ENCODE measurements at regions not wholly inside any gene's neighbourhood (a gene's known extent, or its start where the extent isn't known, plus 50 kb on each side); places are given as distances from the start of the nearest gene placed in this dataset.

- DNase-seq (ENCODE audit: low spot score in 2 of 2) (no peak), ATAC-seq (no peak)
- Mint-ChIP-seq H3K4me3 (no peak overlapping the region), H3K27ac (no peak overlapping the region), H3K36me3 (no peaks in the 10 kb centered on the region), H3K4me1 (no peaks in the 10 kb centered on the region), H3K9me3 (peaks cover 6% of the 10 kb centered on the region)
Measured at GRCh38 chr15:96716478-96716877, 386.0 kb downstream of the NR2F2 start.

DNA sequence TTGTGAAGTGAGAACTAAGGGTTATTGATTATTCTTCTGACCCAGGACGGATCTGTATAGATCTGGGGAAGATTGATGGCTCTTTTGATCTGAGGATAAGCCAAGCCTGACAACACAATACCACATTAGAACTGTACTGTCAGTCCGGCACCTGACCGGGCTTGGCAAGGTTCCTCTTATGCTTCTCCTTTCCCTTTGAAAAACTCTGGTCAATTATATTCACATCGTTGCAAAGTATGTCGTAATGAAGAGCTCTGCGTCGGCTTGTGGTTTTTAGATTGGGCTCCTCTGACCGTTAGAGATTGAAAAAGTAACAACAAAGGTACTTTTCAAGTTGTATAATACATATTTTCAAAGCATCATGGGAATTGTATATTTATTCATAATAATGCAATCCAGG, 389.8 kb downstream of the NR2F2 start:
- peaks cover 11% of the 10 kb centered on the region for H3K9me3 Mint-ChIP-seq
- H3K27ac Mint-ChIP-seq, result no peak overlapping the region
- ATAC-seq (no peak), DNase-seq (ENCODE audit: low spot score in 2 of 2) (no peak)
- no peak overlapping the region for H3K4me3 Mint-ChIP-seq
- no peaks in the 10 kb centered on the region for H3K4me1 Mint-ChIP-seq
- H3K36me3 Mint-ChIP-seq, result no peaks in the 10 kb centered on the region

DNA sequence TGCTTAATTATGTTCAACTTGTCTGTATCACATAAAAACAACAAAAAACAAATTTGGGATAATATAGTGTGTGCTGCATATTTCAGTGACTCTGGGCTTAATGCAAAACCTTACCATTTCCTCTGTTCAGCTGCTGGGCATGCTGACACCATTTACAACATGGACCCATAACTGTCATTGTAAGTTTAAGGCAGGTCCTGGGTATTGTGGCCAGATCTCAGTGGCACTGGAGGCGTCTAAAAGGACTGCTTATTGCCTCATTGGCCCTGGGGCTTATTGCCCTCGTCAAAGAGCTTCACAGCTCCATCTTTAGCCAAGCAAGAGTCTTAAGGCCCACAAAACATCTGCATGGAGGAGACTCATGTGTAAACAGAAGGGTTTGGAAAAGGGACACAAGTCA, 390.2 kb downstream of the NR2F2 start:
- DNase-seq (ENCODE audit: low spot score in 2 of 2) (no peak), ATAC-seq (no peak)
- Mint-ChIP-seq H3K9me3 (peaks cover 11% of the 10 kb centered on the region), H3K4me1 (no peaks in the 10 kb centered on the region), H3K4me3 (no peak overlapping the region), H3K27ac (no peak overlapping the region), H3K36me3 (no peaks in the 10 kb centered on the region)

DNA sequence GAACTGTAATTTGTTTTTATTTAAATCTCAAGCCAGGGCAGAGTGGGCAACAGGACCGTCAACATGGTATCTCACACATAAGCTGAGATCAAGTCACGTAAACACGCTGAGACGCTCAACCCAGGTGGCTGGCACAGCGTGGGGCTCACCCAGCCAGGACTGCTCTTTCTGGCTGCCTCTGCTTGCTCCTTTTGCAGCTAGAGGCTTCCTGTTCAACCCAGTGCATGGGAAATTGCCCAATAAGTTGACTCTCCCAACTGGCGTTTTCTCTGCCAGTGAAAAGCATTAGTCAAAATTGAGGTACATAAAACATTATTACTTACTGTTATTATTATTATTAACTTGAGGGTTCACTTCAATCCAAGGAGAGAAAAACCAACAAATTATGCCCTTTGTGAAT, 398.1 kb downstream of the NR2F2 start:
- no peak for ATAC-seq
- no peaks in the 10 kb centered on the region for H3K4me1 Mint-ChIP-seq
- H3K4me3 Mint-ChIP-seq, result no peak overlapping the region
- H3K36me3 Mint-ChIP-seq, result no peaks in the 10 kb centered on the region
- no peak for DNase-seq (ENCODE audit: low spot score in 2 of 2)
- H3K9me3 Mint-ChIP-seq, result peaks cover 7% of the 10 kb centered on the region
- H3K27ac Mint-ChIP-seq, result no peak overlapping the region

DNA sequence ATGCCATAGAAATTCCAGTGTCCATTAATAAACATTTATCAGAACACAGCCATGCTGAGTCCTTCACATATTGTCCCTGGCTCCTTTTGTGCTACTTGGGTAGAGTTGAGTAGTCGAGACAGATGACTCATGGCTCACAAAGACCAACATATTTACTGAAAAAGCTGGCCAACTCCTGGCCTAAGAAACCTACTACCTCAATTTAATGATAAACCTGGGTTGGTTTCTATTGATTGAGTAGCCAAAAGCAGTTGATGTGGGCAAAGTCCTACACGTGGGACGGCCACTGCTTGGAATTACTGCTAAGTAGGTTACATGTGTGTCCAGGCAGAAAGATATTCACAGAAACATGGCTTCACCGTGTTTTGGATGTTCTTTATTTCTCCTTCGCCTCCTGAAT, 402.2 kb downstream of the NR2F2 start:
- ATAC-seq, result no peak
- Mint-ChIP-seq H3K4me3 (no peak overlapping the region), H3K36me3 (no peaks in the 10 kb centered on the region), H3K27ac (no peak overlapping the region), H3K9me3 (peaks cover 9% of the 10 kb centered on the region), H3K4me1 (no peaks in the 10 kb centered on the region)
- no peak for DNase-seq (ENCODE audit: low spot score in 2 of 2)

GRCh38 chr15:96733721-96734120, 403.2 kb downstream of the NR2F2 start:
- Mint-ChIP-seq H3K4me3 (no peak overlapping the region), H3K4me1 (no peaks in the 10 kb centered on the region), H3K9me3 (peaks cover 12% of the 10 kb centered on the region), H3K36me3 (no peaks in the 10 kb centered on the region), H3K27ac (no peak overlapping the region)
- no peak for ATAC-seq
- DNase-seq (ENCODE audit: low spot score in 2 of 2), result no peak

GRCh38 chr15:96735632-96736240, 405.2 kb downstream of the NR2F2 start:
- no peak overlapping the region for H3K27ac Mint-ChIP-seq
- no peak for DNase-seq (ENCODE audit: low spot score in 2 of 2)
- no peak overlapping the region for H3K4me3 Mint-ChIP-seq
- no peaks in the 10 kb centered on the region for H3K4me1 Mint-ChIP-seq
- H3K9me3 Mint-ChIP-seq, result peaks cover 12% of the 10 kb centered on the region
- ATAC-seq, result no peak
- H3K36me3 Mint-ChIP-seq, result no peaks in the 10 kb centered on the region

DNA sequence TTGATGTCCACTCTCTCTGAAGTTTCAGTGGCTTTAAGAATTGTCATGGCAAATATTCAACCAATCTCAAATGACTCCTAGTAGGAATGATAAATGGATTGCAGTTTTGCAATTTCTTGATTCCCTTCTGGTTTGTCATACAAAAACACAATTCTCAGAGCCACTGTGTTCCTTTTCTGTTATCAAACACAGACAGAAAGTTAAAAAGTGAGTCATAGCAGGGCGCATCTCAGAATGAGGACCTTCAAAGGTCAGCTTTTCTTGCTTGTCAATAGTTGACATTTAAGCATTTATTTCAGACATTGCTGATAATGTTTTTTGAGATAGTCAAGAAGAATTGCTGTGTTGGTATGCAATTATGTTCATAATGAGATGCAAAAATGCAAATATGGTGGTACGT, 405.9 kb downstream of the NR2F2 start:
- Mint-ChIP-seq H3K4me3 (no peak overlapping the region), H3K4me1 (no peaks in the 10 kb centered on the region), H3K9me3 (peaks cover 9% of the 10 kb centered on the region), H3K27ac (no peak overlapping the region), H3K36me3 (no peaks in the 10 kb centered on the region)
- ATAC-seq (no peak), DNase-seq (ENCODE audit: low spot score in 2 of 2) (no peak)

DNA sequence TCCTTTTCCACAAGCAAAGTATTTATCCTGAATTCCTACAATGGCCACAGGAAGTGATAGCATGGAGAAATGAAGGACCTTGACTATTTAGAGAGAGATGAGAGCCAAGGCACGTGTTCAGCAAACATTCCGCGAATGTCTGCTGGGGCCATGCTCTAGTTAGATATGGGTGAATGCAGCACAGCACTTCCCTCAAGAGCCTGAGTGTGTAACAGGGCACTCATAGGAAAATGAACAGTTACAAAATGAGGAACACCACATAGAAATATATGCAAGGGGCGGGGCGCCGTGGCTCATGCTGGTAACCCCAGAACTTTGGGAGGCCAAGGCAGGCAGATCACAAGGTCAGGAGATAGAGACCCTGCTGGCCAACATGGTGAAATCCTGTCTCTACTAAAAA, 406.9 kb downstream of the NR2F2 start:
- no peaks in the 10 kb centered on the region for H3K4me1 Mint-ChIP-seq
- no peak overlapping the region for H3K4me3 Mint-ChIP-seq
- no peak for DNase-seq (ENCODE audit: low spot score in 2 of 2)
- H3K36me3 Mint-ChIP-seq, result no peaks in the 10 kb centered on the region
- H3K9me3 Mint-ChIP-seq, result peaks cover 7% of the 10 kb centered on the region
- H3K27ac Mint-ChIP-seq, result no peak overlapping the region
- ATAC-seq, result no peak

DNA sequence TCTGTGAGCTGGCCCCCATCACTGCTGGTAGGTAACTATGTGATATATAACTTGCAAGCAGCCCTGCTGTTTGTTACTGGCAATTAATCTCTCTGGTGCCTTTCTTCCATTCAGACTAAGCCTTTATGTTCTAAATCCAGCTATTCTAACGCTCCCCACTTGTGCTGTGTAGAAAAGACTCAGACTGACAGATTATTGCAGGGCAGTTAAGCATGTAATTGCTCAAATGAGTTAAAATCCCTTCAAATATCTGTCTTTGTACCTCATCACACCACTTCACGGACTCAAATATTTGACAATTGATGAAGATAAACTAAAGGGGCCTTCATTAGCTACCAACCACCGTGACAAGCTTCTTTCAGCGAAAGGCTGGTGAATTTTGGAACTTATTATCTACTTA, 416.2 kb downstream of the NR2F2 start:
- no peak for ATAC-seq
- Mint-ChIP-seq H3K4me1 (no peaks in the 10 kb centered on the region), H3K36me3 (no peaks in the 10 kb centered on the region), H3K4me3 (no peak overlapping the region), H3K9me3 (peaks cover 11% of the 10 kb centered on the region), H3K27ac (no peak overlapping the region)
- no peak for DNase-seq (ENCODE audit: low spot score in 2 of 2)

DNA sequence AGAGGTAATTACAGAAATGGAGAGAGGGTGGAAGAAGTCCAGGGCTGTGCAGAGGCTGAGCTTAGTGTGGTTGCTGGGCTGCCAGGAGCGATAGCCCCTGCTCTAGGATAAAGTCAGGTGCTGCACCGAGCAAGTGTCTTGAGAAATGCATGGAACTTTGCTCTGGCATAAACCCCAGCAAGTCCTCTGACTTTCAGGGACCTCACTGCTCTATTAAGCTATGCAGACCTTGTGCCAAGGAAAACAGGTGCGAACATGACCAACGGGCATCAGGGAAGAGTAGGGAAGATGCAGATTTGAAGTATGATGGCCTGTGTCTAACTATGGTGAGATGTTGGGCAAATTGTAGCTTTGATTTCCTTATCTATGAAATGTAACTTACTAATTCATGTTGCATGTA, 416.8 kb downstream of the NR2F2 start:
- ATAC-seq (no peak), DNase-seq (ENCODE audit: low spot score in 2 of 2) (no peak)
- Mint-ChIP-seq H3K27ac (no peak overlapping the region), H3K4me1 (no peaks in the 10 kb centered on the region), H3K36me3 (no peaks in the 10 kb centered on the region), H3K9me3 (peaks cover 11% of the 10 kb centered on the region), H3K4me3 (no peak overlapping the region)

DNA sequence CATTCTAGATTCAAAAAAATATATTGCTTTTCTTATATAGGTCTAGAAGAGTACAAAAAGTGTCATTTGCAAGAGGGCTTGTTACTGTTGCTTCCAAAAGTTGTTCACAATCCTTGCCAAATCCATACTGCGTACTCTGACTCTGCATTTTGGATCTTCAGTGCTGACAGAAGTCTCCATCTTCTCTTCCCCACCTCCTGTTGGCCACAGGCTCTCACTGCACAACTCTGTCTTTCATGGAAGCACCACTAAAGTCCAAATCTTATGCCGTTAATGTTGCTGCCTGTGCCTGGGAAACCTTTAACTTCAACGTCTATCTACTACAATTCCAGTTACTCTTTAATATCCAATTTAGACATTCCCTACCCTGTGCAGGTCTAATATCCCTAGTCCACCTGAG, 419.9 kb downstream of the NR2F2 start:
- H3K4me3 Mint-ChIP-seq, result no peak overlapping the region
- H3K4me1 Mint-ChIP-seq, result no peaks in the 10 kb centered on the region
- no peaks in the 10 kb centered on the region for H3K36me3 Mint-ChIP-seq
- no peak overlapping the region for H3K27ac Mint-ChIP-seq
- peaks cover 11% of the 10 kb centered on the region for H3K9me3 Mint-ChIP-seq
- DNase-seq (ENCODE audit: low spot score in 2 of 2) (no peak), ATAC-seq (no peak)

GRCh38 chr15:96756146-96756545, 425.6 kb downstream of the NR2F2 start:
- Mint-ChIP-seq H3K4me3 (no peak overlapping the region), H3K27ac (no peak overlapping the region), H3K4me1 (no peaks in the 10 kb centered on the region), H3K36me3 (no peaks in the 10 kb centered on the region), H3K9me3 (peaks cover 8% of the 10 kb centered on the region)
- ATAC-seq, result no peak
- no peak for DNase-seq (ENCODE audit: low spot score in 2 of 2)

- DNase-seq (ENCODE audit: low spot score in 2 of 2) (no peak), ATAC-seq (no peak)
- Mint-ChIP-seq H3K36me3 (no peaks in the 10 kb centered on the region), H3K4me3 (no peak overlapping the region), H3K9me3 (peaks cover 8% of the 10 kb centered on the region), H3K4me1 (no peaks in the 10 kb centered on the region), H3K27ac (no peak overlapping the region)
Measured at GRCh38 chr15:96756656-96757055, 426.2 kb downstream of the NR2F2 start.

DNA sequence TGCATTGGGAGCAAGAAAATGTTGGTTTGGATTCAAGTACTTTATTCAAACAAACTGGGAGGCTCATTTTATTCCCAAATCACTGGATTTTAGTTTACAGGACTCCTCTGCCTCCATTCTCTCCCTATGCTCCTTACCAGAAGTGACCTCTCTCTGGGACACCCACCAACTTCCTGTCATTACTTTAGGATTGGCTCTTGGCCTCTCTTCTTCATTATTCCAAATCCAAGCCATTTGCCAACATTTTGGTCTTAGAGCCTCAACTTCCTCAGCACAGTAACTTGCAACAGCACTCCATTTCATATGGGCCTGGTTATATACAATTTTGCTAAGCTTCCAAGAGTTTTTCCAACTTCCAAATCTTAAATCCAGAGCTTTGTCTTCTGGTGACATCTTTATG, 432.1 kb downstream of the NR2F2 start:
- no peaks in the 10 kb centered on the region for H3K4me1 Mint-ChIP-seq
- ATAC-seq (no peak), DNase-seq (ENCODE audit: low spot score in 2 of 2) (no peak)
- H3K36me3 Mint-ChIP-seq, result no peaks in the 10 kb centered on the region
- H3K4me3 Mint-ChIP-seq, result no peak overlapping the region
- no peak overlapping the region for H3K27ac Mint-ChIP-seq
- H3K9me3 Mint-ChIP-seq, result no peaks in the 10 kb centered on the region

DNA sequence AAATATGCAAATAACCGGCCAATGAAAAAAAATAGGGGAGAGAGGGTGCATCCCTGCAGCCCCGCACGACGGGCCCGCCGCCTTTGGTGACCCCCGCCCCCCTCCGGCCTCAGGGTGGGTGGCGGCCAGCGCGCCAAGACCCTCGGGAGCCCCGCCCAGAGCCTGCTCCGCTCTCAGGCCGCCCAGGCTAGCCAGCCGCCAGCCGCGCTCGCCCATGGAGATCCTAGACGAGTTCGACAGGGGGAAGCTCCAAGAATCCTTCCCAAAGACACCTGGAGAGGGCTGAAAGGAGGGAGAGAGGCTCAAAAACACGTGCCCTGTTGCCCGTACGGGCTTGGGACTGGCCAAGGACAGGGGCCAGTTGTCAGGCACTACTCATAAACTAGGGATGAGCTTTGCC, 434.0 kb downstream of the NR2F2 start:
- no peaks in the 10 kb centered on the region for H3K9me3 Mint-ChIP-seq
- H3K27ac Mint-ChIP-seq, result no peak overlapping the region
- H3K4me3 Mint-ChIP-seq, result no peak overlapping the region
- no peaks in the 10 kb centered on the region for H3K4me1 Mint-ChIP-seq
- ATAC-seq, result no peak
- DNase-seq (ENCODE audit: low spot score in 2 of 2), result no peak
- H3K36me3 Mint-ChIP-seq, result no peaks in the 10 kb centered on the region

DNA sequence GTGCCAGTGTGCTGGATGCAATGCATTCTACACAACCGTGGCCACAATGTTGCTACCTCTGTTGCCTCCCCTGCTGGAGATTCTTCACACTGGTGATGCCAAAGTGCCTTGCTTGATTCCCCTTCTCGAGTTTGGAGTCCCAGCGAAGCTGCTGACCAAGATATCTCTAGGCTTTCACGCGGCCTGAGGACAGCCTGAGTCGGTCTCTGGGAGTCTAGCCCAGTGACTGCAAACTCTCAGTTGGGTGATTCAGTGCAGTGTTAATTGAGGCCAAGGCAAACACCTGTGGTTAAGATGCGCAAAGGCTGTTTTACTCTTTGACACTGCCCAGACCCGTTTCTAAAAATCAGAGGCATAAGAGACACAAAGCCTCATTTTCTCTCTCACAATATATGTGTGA, 434.4 kb downstream of the NR2F2 start:
- no peaks in the 10 kb centered on the region for H3K4me1 Mint-ChIP-seq
- no peak for DNase-seq (ENCODE audit: low spot score in 2 of 2)
- no peaks in the 10 kb centered on the region for H3K36me3 Mint-ChIP-seq
- no peaks in the 10 kb centered on the region for H3K9me3 Mint-ChIP-seq
- no peak overlapping the region for H3K4me3 Mint-ChIP-seq
- H3K27ac Mint-ChIP-seq, result no peak overlapping the region
- ATAC-seq, result no peak

All from stimulated activated effector memory CD8-positive, alpha-beta T cell treated with anti-CD3 and anti-CD28 coated beads, Interleukin-12 subunit alpha, Interleukin-12 subunit beta, amount 100 ng/mL, for 72 hours (primary cell).